SK-N-SH (cell line): ENCODE measurements at regions not wholly inside any gene's neighbourhood (a gene's known extent, or its start where the extent isn't known, plus 50 kb on each side); places are given as distances from the start of the nearest gene placed in this dataset.
A peak's percentile ranks its signal among the peaks of the same experiment; 100 is the strongest.

Experiments
- CTCF ChIA-PET: fragments of 300-600, 350-600 bp; formaldehyde crosslinking; extraction: SDS; loops from one replicate; lab custom pipeline; 2021; lab: Yijun Ruan, JAX
- POLR2A ChIA-PET: fragments of 350-600 bp; sonication (Branson Sonifier 250); formaldehyde crosslinking; extraction: SDS; loops from one replicate; lab custom pipeline; 2020; ENCODE audit warnings: antibody characterized with exemption, inconsistent platforms; lab: Yijun Ruan, JAX
- DNase-seq: peaks from one replicate; pipeline ENCODE4 v3.0.0; 2012
- H2AFZ ChIP-seq: fragments of 200-600 bp; sonication (generic); 2 replicates; pipeline ENCODE4 v1.8.1; 2016; ENCODE audit warnings: antibody characterized with exemption, mild to moderate bottlenecking, low read depth
- H3F3A ChIP-seq: fragments of 200-600 bp; sonication (generic); replicated peaks from 2 replicates; pipeline ENCODE3; 2016; ENCODE audit warnings: antibody characterized with exemption, mild to moderate bottlenecking; ENCODE audit not compliant: insufficient read depth
- H3K27ac ChIP-seq, 2 experiments: fragments of 200-500 bp in 1 of 2; fragments of 200-600 bp in 1 of 2; sonication (Bioruptor generic) in 1 of 2; sonication (generic), shearing (Covaris generic) in 1 of 2; 2 replicates each; pipeline versions ENCODE4 v1.5.1 to v1.6.1; 2014 to 2016; ENCODE audit warnings: low read depth in 2 of 2, inconsistent platforms in 1 of 2, low read length in 1 of 2, mild to moderate bottlenecking in 1 of 2, mixed read lengths in 1 of 2
- H3K27me3 ChIP-seq: fragments of 200-600 bp; sonication (generic), shearing (Covaris generic); 2 replicates; pipeline ENCODE4 v1.6.1; 2016; ENCODE audit warnings: mixed run types; ENCODE audit not compliant: insufficient read depth
- H3K36me3 ChIP-seq, 2 experiments: fragments of 200-500 bp in 1 of 2; fragments of 200-600 bp in 1 of 2; sonication (Bioruptor generic) in 1 of 2; sonication (generic) in 1 of 2; replicated peaks in 1 of 2; 2 replicates each; pipeline versions ENCODE3 to v1.5.1; 2014 to 2016; ENCODE audit warnings: low read length in 1 of 2, mild to moderate bottlenecking in 1 of 2; ENCODE audit not compliant: insufficient read depth in 2 of 2, control insufficient read depth in 1 of 2
- H3K4me1 ChIP-seq, 2 experiments: fragments of 200-500 bp in 1 of 2; fragments of 200-600 bp in 1 of 2; sonication (Bioruptor generic) in 1 of 2; sonication (generic), shearing (Covaris generic) in 1 of 2; 2 replicates each; pipeline versions ENCODE4 v1.5.1 to v1.6.1; 2014 to 2016; ENCODE audit warnings: low read depth in 1 of 2, low read length in 1 of 2, mixed run types in 1 of 2; ENCODE audit not compliant: insufficient read depth in 2 of 2, control insufficient read depth in 1 of 2
- H3K4me2 ChIP-seq: fragments of 200-600 bp; sonication (generic), shearing (Covaris generic); 2 replicates; pipeline ENCODE4 v1.6.1; 2017; ENCODE audit warnings: mixed run types
- H3K4me3 ChIP-seq, 2 experiments: fragments of 200-500 bp in 1 of 2; fragments of 200-600 bp in 1 of 2; sonication (Bioruptor generic) in 1 of 2; sonication (generic), shearing (Covaris generic) in 1 of 2; 2 replicates each; pipeline versions ENCODE4 v1.5.1 to v1.8.1; 2014 to 2016; ENCODE audit warnings: low read depth in 2 of 2, inconsistent platforms in 1 of 2, low read length in 1 of 2, mild to moderate bottlenecking in 1 of 2, mixed read lengths in 1 of 2, moderate library complexity in 1 of 2
- H3K79me2 ChIP-seq: fragments of 200-600 bp; sonication (generic); 2 replicates; pipeline ENCODE4 v1.8.1; 2017; ENCODE audit warnings: mild to moderate bottlenecking; ENCODE audit not compliant: insufficient read depth
- H3K9ac ChIP-seq: fragments of 200-600 bp; sonication (generic); 2 replicates; pipeline ENCODE4 v1.6.1; 2017; ENCODE audit warnings: mixed run types
- H3K9me2 ChIP-seq: fragments of 200-600 bp; sonication (generic); 2 replicates; pipeline ENCODE4 v1.6.1; 2017; ENCODE audit warnings: mixed run types
- H3K9me3 ChIP-seq: fragments of 200-600 bp; sonication (generic); 2 replicates; pipeline ENCODE4 v1.6.1; 2017; ENCODE audit warnings: mixed run types, mild to moderate bottlenecking, moderate library complexity
- H4K20me1 ChIP-seq: fragments of 200-600 bp; sonication (generic); 2 replicates; pipeline ENCODE4 v1.6.1; 2017; ENCODE audit warnings: mild to moderate bottlenecking, mixed run types; ENCODE audit not compliant: insufficient read depth
- ELF1 ChIP-seq: IDR thresholded peaks from 2 replicates; pipeline ENCODE4 v1.4.0; 2012
- EP300 ChIP-seq, 2 experiments: IDR thresholded peaks; 2 replicates each; pipeline versions ENCODE4 v1.4.0 to v1.6.1; 2012; ENCODE audit warnings: borderline replicate concordance in 1 of 2, low read depth in 1 of 2, low read length in 1 of 2
- FOSL2 ChIP-seq: IDR thresholded peaks from 2 replicates; pipeline ENCODE4 v1.4.0; 2012; ENCODE audit warnings: low read depth, mild to moderate bottlenecking, moderate library complexity, borderline replicate concordance
- GATA2 ChIP-seq: sonication (generic); formaldehyde crosslinking; IDR thresholded peaks from 2 replicates; pipeline ENCODE4 v1.5.0; 2020; ENCODE audit warnings: mild to moderate bottlenecking, missing genetic modification reagents
- JUND ChIP-seq: IDR thresholded peaks from 2 replicates; pipeline ENCODE4 v1.4.0; 2012
- MXI1 ChIP-seq: IDR thresholded peaks from 2 replicates; pipeline ENCODE4 v1.6.1; 2012; ENCODE audit warnings: mild to moderate bottlenecking, low read depth, low read length, improper control_type of control experiment
- NFIC ChIP-seq: IDR thresholded peaks from 2 replicates; pipeline ENCODE4 v1.4.0; 2012; ENCODE audit warnings: borderline replicate concordance
- NRF1 ChIP-seq: IDR thresholded peaks from 2 replicates; pipeline ENCODE4 v1.6.1; 2012; ENCODE audit warnings: low read depth, mild to moderate bottlenecking, low read length
- PBX3 ChIP-seq: IDR thresholded peaks from 2 replicates; pipeline ENCODE4; 2012
- RCOR1 ChIP-seq: fragments of 150-350 bp; IDR thresholded peaks from 2 replicates; pipeline ENCODE4 v1.6.1; 2017; ENCODE audit warnings: antibody characterized with exemption, low read length
- REST ChIP-seq: IDR thresholded peaks from 2 replicates; pipeline ENCODE4 v1.6.1; 2012; ENCODE audit warnings: mild to moderate bottlenecking, low read depth, low read length, moderate library complexity
- RXRA ChIP-seq: IDR thresholded peaks from 2 replicates; pipeline ENCODE4 v1.4.0; 2012; ENCODE audit warnings: low read depth, mild to moderate bottlenecking, borderline replicate concordance
- TCF12 ChIP-seq: IDR thresholded peaks from 2 replicates; pipeline ENCODE4 v1.4.0; 2012
- TEAD4 ChIP-seq: IDR thresholded peaks from 2 replicates; pipeline ENCODE4 v1.4.0; 2012; ENCODE audit warnings: mild to moderate bottlenecking, borderline replicate concordance; ENCODE audit not compliant: insufficient read depth
- USF1 ChIP-seq: IDR thresholded peaks from 2 replicates; pipeline ENCODE4 v1.4.0; 2012; ENCODE audit warnings: low read depth, borderline replicate concordance
- WGBS: methylation state at CpG from one replicate; pipeline ENCODE4 v1.1.6; 2017; ENCODE audit warnings: low lambda C conversion rate; 5-methylcytosine and 5-hydroxymethylcytosine counted together
- TF ChIP-seq, protein P1 (sequence below): fragments of 150-350 bp; IDR thresholded peaks from 2 replicates; pipeline ENCODE4 v1.6.1; 2017; ENCODE audit warnings: antibody characterized with exemption, low read length, low read depth, borderline replicate concordance
- TF ChIP-seq, protein P2 (sequence below): fragments of 150-350 bp; IDR thresholded peaks from 2 replicates; pipeline ENCODE4 v1.6.1; 2016; ENCODE audit warnings: mild to moderate bottlenecking, low read depth, low read length

- Histone ChIP-seq H3K9ac (no peak overlapping the region), H3K4me1 (peaks cover 0 to 16% of the 10 kb centered on the region in 2 experiments; a peak in 2 of 4 replicates)
- TF ChIP-seq JUND (peak; percentile 76), EP300 (IDR thresholded peaks at IDR 0.05; ENCODE audit: borderline replicate concordance in 1 of 2, low read depth in 1 of 2, low read length in 1 of 2) (0 out of 4 replicates have a peak, but pooled peaks have one; percentile 21 to 28), ELF1 (no peak), PBX3 (peak; percentile 83), RXRA (peak; percentile 16; the same call in 1 of the 2 replicates), NRF1 (no peak), NFIC (0 out of 2 replicates have a peak, but pooled peaks have one; percentile 19), TCF12 (peak; percentile 77), FOSL2 (peak; percentile 39; the same call in 1 of the 2 replicates)
- TF ChIP-seq, all 33 proteins: peak for 7
- Histone ChIP-seq H3K9me2 (no peaks in the 10 kb centered on the region), H3K27me3 (no peaks in the 10 kb centered on the region), H3K4me3 (no peak overlapping the region), H3F3A (peaks cover 2% of the 10 kb centered on the region), H3K27ac (peak overlapping the region; percentile 40 to 54; a peak in 3 of 4 replicates), H2AFZ (no peak overlapping the region), H3K9me3 (no peaks in the 10 kb centered on the region), H3K36me3 (no peaks in the 10 kb centered on the region), H4K20me1 (no peaks in the 10 kb centered on the region), H3K4me2 (no peak overlapping the region), H3K79me2 (no peaks in the 10 kb centered on the region)
- POLR2A ChIA-PET = no interaction called here
- CTCF ChIA-PET = interaction anchor here (0.5 to 1.1 kb wide), 4 partner anchors 19 to 552 kb away, joined by 3 to 4 read pairs (median 3); no protein-coding TSS in a partner anchor
- no peak for DNase-seq
Measured at GRCh38 chr5:60362158-60362557, 337.8 kb downstream of the DEPDC1B start.

- TF ChIP-seq RCOR1 = no peak
- no peak for TF ChIP-seq NRF1
- no peak for TF ChIP-seq RXRA
- TF ChIP-seq EP300 (IDR thresholded peaks at IDR 0.05; ENCODE audit: borderline replicate concordance in 1 of 2, low read depth in 1 of 2, low read length in 1 of 2) = no peak
- no peak for TF ChIP-seq PBX3
- TF ChIP-seq USF1 = no peak
- TF ChIP-seq, protein P1, sequence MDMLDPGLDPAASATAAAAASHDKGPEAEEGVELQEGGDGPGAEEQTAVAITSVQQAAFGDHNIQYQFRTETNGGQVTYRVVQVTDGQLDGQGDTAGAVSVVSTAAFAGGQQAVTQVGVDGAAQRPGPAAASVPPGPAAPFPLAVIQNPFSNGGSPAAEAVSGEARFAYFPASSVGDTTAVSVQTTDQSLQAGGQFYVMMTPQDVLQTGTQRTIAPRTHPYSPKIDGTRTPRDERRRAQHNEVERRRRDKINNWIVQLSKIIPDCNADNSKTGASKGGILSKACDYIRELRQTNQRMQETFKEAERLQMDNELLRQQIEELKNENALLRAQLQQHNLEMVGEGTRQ = no peak
- TF ChIP-seq REST = no peak
- TF ChIP-seq TEAD4 = no peak
- TF ChIP-seq MXI1 = no peak
- TF ChIP-seq, protein P2, sequence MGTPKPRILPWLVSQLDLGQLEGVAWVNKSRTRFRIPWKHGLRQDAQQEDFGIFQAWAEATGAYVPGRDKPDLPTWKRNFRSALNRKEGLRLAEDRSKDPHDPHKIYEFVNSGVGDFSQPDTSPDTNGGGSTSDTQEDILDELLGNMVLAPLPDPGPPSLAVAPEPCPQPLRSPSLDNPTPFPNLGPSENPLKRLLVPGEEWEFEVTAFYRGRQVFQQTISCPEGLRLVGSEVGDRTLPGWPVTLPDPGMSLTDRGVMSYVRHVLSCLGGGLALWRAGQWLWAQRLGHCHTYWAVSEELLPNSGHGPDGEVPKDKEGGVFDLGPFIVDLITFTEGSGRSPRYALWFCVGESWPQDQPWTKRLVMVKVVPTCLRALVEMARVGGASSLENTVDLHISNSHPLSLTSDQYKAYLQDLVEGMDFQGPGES = no peak
- no peak for TF ChIP-seq GATA2
- TF ChIP-seq TCF12 = no peak
- no peak overlapping the region for H2AFZ ChIP-seq
- H3K4me2 ChIP-seq = no peak overlapping the region
- no peaks in the 10 kb centered on the region for H3K9me3 ChIP-seq
- 81% methylated on average over 3 of the region's 3 CpGs for WGBS
- H3K36me3 ChIP-seq = no peaks in the 10 kb centered on the region
- no peaks in the 10 kb centered on the region for H4K20me1 ChIP-seq
- peaks cover 2% of the 10 kb centered on the region for H3F3A ChIP-seq
- H3K27ac ChIP-seq = peak overlapping the region in 1 of 2 experiments; percentile 22; a peak in 1 of 4 replicates
- ChIA-PET POLR2A (no interaction called here), CTCF (interaction anchor here (1.0 to 2.4 kb wide), 2 partner anchors 10 to 546 kb away, joined by 3 to 9 read pairs; no protein-coding TSS in a partner anchor)
- no peak for DNase-seq
- H3K79me2 ChIP-seq = no peaks in the 10 kb centered on the region
- H3K9ac ChIP-seq = no peak overlapping the region
- no peaks in the 10 kb centered on the region for H3K27me3 ChIP-seq
- no peak overlapping the region for H3K4me3 ChIP-seq
- H3K4me1 ChIP-seq = peaks cover 0 to 24% of the 10 kb centered on the region in 2 experiments; a peak in 2 of 4 replicates
- no peaks in the 10 kb centered on the region for H3K9me2 ChIP-seq
Measured at GRCh38 chr5:60360355-60360754, 339.6 kb downstream of the DEPDC1B start.
